HG03039 (cell line): ENCODE measurements at regions not wholly inside any gene's neighbourhood (a gene's known extent, or its start where the extent isn't known, plus 50 kb on each side); places are given as distances from the start of the nearest gene placed in this dataset.

ENCODE experiments used
- ATAC-seq: cut with Tn5 transposase; IDR thresholded peaks from one replicate; pipeline ENCODE4 v1.9.1; 2021; ENCODE audit warnings: mild to moderate bottlenecking, moderate library complexity; ENCODE audit not compliant: unreplicated experiment

DNA sequence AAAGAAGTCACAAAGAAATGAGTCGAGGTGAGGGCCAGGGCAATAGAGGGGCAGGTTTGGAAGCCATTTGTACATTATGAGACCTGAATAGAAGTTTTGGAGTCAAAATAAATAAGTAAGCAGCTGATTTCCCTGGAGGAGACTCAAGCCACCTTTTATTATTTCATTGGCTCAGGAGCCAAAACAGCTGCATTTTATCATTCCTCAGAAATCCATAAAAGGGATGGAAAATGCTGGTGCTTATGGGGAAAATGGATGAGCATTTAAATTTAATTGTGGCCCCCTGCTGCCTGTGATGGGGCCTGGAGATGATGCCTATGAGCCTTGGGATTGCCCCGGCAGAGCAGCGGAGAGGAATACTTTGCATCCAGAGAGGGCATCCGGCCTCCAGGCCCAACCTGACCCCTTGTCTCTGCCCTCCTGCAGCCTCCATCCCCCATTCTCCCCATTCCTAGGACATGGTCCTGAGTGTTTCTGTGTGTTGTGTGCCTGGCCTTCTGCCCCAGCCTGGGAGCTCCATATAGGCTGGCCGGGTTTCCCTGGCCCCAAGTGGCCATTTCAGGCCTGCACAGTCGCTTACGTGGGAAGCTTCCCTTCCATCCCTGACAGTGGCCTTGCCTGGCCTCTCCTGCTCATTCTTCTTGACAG, 296.8 kb upstream of the ZMIZ1 start:
- no peak for ATAC-seq

DNA sequence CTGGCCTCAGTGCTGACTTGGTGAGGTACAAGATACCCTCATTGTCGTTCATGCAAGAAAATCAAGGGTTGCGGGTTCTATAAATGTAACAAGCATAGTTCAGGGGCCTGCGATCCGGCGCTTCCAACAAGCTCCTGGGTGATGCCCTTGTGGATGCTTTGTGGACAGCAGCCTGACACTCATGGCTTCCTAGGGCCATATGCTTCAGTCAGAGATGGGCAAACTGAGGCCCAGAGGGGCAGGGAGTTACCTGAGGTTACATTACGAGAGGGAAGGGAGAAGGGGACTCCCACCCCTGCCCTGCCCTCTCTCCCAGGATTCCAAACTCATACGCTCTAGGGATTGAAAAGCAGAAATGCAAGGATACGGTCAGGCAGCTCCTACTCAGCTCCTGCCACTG, 296.3 kb upstream of the ZMIZ1 start:
- no peak for ATAC-seq

DNA sequence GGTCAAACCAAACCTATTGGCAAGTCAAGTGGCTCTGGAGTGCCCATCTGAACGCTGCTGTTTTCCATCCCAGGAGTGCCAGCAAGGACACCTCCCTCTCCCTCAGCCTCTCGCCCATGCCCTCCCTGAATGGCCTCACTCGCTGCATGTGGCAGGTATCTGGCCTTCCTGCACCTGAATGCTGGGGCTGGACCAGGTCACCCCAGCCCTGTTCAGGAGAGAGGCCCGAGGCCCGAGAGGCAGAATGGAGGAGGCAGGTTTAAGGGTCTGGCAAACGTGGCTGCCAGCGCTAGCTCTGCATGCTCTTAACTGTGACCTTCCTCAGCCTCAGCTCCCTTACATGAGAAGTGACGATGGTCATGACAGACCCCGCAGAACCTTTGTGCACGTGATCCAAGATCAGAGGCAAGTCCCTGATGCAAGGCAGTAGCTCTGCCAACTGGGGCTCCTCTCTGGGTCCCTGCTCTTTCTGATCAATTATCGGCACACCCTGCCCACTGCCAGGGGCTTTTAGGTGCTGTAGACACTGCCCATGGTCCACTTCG, 295.7 kb upstream of the ZMIZ1 start:
- ATAC-seq, result no peak

DNA sequence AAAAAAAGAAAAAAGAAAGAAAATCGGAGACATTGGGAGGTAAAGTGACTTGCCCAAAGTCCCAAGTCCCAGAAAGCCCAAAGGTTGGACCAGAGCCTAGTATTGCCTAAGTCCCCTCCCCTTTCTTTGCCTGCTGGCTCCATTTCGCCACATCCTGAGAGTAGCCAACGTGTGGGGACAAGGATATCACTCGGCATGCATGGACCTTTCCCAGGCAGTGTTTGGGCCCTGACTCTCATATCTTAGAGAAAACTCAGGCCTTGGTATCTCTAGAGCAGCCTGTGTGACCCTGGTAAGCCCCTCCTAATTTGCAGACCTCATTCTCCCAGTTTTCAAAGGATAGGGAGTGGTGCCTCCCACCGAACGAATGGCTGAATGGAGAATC, 294.2 kb upstream of the ZMIZ1 start:
- ATAC-seq, result no peak

DNA sequence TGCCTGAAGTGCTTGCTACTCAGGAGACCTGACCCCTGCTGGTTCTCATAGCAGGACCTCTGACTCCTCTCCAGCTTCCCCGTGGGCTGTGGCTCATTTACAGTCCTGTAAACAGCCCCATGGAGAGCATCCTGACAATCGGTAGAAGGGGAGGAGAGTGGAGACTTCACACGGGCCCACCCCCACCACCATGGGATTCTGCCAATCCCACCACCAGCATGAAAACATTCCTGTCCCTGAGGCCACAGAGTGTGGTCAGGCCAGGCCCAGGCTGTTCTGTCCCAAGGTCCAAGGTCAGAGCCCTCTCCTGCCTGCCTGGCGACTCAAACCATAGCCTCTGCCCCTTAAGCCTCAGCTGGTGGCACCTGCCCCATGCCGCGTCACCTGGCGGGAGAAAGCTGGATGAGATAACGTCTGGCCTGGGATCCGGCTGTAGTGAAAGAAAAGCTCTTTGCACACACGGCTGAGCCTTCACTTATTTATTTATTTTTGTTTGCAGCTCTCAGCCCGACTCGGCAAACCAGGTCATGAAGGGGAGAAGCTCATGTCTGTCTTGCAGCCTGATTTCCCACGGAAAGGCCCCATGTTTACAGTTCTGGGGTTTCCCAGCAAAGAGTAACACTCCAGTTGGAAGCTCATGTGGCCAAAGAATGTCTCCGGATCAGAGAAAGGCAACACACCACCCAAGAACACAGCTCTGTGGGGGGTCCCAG, 293.6 kb upstream of the ZMIZ1 start:
- ATAC-seq, result no peak

DNA sequence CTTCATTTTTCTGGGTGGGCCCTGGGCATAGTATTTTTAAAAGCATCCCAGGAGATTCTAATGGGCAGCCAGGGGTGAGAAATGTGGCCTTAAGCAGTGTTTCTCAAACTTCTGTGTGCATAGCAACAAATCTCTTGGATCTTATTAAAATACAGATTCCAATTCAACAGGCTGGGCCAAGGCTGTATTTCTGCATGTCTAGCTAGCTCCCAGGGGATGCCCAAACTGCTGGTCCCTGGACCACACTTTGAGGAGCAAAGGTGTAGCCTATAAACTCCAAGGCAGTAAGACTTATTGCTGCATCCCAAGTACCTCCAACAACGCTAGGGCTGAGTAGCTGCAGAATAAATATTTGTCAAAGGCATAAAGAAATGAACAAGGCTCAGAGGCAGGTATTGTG, 292.9 kb upstream of the ZMIZ1 start:
- no peak for ATAC-seq

DNA sequence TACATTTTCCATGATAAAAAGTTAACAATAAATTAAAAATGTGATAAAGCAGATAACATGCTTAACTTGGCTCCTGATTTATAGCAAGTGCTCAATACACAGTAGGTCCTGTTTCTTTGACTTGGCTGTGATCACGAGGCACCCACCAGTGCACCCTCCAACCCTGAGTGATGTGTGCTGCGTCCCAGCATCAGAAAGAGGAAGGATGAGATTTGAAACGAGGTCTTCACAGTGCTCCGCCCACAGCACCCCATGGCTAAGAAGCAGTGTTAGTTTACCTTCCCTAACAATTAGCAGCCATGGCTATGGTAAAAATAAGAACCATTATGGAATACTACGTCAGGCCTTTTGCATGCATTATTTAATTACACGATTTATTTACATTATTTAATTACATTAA, 292.0 kb upstream of the ZMIZ1 start:
- no peak for ATAC-seq

DNA sequence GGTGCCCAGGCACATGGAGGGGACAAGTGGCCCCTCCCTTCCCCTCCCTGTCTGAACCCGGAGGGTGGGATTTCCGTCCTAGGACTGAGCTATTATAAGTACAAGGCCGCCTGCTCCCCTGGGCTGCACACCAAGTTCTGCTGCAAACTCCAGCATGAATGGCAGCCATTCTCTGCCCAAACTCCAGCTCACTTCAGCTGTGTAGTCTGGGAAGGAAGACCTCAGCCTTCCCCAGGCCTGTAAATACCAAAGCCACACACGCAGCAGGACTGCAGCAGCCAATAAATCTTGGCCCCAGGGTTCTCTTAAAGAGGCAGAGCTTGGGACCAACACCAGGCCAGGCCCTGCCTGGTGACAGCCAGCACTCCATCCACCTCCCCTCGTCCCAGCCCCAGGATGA, 291.3 kb upstream of the ZMIZ1 start:
- no peak for ATAC-seq

DNA sequence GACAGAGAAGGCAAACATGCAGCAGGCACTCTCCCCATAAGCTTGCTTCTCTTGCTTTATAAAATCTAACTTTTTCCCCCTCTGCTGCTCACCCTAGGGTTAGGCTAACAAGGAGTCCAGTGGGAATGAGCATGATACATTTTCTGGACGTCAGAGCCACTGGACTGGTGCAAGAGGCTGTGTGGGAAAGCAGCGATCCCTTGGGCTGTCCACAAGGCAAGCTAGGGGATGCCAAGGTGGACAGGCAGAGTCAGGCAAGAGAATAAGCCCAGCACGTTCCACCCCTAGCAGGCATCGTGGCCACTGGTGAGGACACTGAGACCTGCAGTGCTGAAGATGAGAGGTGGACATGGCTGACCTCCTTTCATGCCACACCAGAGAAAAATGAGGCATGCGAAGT, 290.9 kb upstream of the ZMIZ1 start:
- no peak for ATAC-seq

DNA sequence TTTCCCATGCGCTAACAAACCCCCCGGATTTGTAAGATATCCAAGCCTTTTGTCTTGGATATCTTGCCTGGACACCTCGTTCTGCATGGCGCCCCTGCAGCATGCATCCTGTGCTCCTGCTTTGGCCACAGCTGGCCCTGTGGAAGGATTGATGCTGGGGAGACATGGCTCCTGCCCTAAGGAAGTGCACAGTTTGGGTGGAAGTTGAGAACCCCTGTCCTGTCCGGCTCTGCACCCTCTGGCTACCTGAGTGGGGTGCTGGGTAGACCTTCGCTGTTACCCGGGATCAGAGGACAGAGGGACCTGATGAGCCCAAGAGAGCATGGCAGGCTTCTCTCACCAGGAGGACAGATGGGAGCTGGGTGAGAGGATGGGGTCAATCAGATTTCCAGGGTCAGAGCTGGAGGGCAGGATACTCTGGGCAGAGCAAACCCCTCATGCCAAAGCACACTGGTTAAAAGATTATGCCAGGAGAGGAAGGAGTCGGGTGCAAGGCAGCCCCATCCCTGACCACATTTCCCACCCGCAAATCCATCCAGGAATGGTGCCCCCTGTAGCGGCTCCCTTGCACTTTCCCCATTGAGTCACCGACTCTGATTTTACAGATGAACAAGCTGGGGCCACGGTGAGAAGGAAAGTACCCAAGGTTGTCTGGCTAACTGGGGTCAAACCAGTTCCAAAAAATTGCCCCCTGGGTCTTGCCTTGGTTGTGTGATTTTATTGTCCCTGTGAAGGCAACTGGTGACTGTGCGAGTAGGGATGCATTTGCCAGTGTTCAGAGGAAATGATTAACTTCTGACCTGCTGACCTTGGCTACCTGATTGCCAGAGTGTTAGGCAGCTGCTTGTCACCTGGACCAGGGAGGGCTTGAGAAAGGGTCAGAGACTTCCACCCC, 290.1 kb upstream of the ZMIZ1 start:
- no peak for ATAC-seq

DNA sequence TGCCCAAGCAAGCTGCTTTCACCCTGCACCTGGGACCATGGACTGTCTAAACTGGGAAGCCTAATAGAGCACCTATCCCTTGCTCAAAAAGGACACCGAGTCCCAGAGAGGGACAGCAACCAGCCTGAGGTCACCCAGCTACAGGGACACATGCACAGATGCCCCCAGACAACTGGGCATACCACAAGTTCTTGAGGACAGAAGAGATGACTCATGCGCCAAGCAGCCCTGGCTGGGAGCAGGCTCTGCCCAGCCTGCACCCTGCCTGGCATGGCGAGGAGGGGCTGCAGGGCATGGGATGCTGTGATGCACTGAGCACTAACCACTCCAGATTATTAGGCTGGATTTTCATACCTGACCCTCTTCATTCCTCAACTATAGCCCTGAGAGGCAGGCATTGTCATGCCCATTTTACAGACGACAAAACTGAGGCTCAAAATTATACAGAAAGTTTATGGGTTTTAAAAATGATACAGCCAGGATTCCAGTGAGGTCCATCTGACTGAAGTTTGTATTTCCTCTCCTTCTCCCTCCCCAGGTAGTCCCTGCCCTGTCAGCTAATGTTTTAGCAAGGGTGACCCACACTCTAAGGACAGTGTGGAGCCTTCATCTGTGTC, 289.3 kb upstream of the ZMIZ1 start:
- no peak for ATAC-seq

DNA sequence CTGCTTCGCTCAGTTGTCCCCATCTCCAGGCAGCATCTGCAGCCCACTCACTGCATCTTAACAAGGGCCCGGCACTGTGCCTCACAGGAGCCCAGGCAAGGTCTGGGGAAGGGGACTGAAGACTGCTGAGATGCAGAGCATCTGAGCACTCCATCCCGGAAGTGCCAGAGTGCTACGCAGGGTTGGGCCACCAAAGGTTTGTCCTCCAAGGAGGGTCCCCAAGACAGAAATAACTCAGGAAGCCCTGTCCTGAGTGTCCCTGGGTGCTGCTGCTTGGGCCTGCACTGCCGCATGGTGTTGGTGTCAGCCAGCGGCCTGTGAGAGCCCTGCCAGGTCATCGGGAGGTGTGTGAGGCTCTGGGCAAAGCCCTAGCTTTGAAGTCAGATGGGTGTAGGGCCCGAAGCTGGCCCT, 288.2 kb upstream of the ZMIZ1 start:
- ATAC-seq, result no peak

DNA sequence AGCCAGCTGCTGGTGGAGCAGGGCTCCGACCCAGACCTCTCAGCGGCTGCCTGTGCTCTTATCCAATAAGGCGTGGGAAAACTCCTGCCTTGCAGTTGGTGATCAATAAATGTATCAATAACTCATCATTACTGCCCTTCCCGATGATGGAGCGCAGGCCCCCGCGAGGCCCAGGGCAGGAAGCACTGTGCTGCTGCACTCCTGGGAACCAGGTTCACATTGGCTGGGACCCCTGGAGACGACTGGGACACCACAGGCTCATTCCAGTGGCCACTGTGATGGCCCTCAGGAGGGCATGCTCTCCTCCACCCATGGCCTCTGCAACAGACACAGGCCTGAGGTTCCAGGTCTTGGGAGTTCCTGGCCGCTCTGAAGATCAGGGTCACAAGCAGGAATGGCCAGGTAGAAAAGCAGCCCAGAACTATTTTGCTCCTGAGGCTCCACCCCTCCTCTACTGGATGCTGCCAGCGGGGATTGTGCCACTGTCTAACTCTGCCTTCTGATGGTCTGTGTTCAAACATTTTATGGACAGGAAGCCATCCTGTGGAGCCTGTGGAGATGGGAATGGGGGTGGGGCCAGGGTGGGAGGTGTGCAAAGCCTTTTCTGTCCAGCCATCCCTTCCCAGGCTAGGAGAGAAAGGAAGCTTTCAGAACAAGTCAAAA, 287.4 kb upstream of the ZMIZ1 start:
- ATAC-seq, result no peak

DNA sequence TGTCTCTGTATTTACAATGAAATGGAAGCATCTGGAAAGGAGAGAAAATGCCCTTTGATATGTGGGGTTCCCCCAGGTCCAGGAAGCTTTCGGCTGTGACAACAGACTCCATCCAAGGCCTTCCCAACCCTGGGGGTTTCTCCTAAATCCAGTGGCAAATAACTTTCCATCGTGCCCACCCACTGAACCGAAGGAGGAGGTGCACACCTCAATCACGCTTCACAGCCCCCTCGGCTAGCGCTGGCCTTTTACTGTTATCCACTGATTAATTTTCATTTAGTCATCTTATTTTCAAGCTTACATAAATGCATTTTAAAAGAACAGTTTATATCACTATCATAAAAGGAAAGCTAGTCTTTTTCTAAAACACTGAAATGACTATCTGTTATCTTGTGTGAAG, 286.8 kb upstream of the ZMIZ1 start:
- ATAC-seq, result no peak

DNA sequence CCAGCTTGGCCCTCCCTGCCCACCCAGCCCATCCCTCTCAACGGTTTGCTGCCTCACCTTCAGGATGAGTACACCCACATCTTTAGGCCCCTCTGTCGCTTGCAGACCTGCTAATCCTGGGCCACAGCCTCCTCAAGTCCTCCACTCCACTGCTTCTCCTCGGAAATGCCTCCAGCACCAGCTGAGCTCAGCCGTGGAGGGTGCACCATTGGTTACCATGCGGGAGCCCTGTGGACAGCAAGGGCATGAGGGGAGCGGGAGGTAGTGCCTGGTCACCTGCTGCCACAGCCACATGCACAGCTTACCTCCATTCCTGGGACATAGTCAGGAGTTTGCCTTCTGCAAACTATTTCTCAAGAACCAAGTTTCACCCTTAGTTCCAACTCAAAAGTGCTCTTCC, 286.3 kb upstream of the ZMIZ1 start:
- ATAC-seq, result no peak

DNA sequence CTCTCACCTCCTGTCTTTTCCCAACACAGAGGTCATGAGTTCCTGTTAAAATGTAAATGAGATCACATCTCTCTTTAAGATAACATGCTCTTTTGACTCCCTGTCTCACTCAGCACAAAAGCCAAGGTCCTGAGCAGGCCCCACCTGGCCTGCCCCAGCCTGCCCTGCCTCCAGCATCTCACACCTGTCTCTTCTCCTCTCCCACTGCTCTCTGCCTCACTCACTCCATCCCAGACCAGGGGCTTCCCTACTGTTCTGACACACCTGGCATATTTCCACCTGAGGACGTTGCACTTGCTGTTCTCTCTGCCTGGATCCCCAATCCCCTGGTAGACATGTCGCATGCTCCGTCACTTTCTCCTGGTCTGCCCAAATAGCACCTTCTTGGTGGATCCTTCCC, 285.0 kb upstream of the ZMIZ1 start:
- ATAC-seq, result no peak

DNA sequence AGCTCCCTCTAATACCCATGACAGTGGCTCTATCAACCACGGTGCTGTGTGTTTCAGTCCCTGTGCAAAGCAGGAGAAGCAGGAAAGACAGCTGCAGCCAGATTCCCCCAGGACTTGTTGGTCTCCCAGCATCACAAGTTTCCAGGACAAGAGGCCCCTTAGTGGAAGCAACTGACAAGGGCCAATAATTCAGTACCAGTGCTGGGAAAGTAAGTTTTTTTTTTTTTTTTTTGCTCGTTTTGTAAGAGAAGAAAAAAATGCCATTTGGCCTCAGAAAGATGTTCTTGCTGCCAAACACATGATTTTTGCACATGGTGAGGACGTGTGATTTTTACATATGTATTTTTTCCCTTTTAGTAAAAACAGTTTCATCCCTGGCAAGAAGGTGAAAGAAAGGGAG, 284.2 kb upstream of the ZMIZ1 start:
- no peak for ATAC-seq

DNA sequence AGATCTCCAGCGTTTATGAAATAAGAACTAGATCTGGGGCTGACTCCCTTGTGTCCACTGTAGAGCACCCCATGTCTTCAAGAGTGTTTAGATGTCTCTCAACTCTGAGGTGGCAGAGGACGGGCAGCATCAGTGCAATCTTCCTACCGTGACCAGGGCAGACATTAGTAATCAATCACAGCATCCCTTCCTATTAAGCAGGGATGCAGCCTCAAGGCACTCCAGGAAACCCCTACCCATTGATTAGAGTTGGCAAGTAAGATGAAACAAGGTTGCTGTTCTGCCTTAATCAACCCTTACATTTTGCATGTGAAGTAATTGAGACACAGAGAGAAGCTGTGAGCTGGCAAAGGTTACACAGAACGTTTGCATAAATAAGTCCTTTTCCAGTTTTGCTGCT, 283.7 kb upstream of the ZMIZ1 start:
- no peak for ATAC-seq

DNA sequence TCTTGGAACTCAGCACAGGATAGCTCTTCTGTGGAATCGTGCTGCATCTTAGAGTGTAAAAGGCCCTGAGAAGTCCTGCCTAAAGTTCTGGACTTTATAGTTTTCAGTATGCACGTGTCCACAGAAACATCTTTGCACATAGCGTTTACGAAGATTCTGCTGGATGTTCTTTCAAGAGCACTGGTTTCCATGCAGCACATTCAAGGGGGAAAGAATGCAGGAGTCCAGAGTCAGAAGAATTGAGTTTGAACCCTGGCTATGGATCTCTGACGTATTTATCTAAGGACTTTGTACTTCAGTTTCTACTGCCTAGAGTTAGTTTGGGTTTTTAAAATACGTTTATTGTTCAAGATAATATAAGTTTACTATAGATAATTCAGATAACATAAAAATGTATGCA, 282.8 kb upstream of the ZMIZ1 start:
- no peak for ATAC-seq

DNA sequence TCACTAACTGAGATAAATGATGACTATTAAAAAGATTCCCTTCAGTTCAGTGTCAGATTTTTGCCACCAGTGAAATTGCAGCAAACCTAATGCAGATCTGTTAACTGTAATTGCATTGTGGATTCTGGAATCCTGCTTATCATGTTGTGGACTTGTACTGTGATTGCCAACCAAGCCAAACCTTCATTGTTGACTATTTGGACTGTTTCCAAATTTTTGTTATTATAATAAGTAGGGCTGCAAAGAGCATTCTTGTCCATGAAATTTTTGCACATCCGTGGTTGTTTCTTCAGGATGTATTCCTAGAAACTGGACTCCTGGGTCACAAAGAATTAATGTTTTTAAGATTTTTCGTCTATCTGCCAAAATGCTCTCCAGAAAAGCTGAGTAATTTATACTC, 281.6 kb upstream of the ZMIZ1 start:
- no peak for ATAC-seq
